ENCODE measurements at regions not wholly inside any gene's neighbourhood (a gene's known extent, or its start where the extent isn't known, plus 50 kb on each side); places are given as distances from the start of the nearest gene placed in this dataset.

DNA sequence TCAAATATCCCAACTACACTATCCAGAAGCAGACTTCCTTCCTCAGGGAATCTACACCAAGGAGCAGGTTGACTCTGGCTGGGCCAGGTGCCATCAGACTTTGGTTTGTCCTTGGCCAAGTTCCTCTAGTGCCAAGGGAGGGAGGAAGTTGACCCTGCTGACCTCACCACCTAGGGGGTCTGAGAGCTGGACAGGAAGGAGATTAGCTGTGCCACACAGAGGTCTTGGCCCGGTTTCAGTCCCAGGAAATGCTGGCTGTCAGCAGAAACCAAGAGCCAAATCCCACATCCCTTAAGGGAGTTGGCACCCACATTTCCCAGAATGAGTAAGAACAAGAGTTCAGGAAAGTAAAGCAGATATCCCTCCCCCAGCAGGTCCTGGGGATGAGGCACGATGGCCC, 178.2 kb downstream of the SALL1 start:
- H3K4me3 ChIP-seq (ENCODE audit: low read depth, low read length): no peak overlapping the region
- TF ChIP-seq, protein P1, sequence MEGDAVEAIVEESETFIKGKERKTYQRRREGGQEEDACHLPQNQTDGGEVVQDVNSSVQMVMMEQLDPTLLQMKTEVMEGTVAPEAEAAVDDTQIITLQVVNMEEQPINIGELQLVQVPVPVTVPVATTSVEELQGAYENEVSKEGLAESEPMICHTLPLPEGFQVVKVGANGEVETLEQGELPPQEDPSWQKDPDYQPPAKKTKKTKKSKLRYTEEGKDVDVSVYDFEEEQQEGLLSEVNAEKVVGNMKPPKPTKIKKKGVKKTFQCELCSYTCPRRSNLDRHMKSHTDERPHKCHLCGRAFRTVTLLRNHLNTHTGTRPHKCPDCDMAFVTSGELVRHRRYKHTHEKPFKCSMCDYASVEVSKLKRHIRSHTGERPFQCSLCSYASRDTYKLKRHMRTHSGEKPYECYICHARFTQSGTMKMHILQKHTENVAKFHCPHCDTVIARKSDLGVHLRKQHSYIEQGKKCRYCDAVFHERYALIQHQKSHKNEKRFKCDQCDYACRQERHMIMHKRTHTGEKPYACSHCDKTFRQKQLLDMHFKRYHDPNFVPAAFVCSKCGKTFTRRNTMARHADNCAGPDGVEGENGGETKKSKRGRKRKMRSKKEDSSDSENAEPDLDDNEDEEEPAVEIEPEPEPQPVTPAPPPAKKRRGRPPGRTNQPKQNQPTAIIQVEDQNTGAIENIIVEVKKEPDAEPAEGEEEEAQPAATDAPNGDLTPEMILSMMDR (IDR thresholded peaks at IDR 0.05; ENCODE audit: insufficient read depth, low read depth, low read length): no peak
- no peaks in the 10 kb centered on the region for H3K27me3 ChIP-seq (ENCODE audit: control insufficient read depth, insufficient read depth, low read length)
- CTCF ChIA-PET: no interaction called here
- DNase-seq (ENCODE audit: low read depth): no peak
- POLR2A ChIA-PET: no interaction called here
- no peaks in the 10 kb centered on the region for H3K36me3 ChIP-seq (ENCODE audit: control insufficient read depth, insufficient read depth, low read length)

DNA sequence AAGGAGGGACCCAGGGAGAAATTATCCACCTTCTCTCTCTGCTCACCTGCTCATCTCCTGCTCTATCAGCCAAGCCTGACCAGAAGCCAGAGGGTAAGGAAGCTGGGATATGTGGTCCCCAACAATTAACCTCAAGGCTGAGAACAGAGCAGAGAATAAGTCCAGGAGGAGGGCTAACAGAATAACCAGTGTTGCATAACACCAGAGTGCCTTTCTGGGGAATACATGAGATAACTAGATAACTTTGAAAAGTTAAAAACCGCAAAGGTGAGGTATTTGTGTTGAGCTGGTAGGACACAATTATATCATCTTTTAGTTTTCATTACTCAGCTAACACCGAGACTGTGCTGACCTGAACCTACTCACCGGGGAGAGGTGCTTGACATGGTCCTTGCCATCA, 180.8 kb downstream of the SALL1 start:
- ChIA-PET POLR2A (no interaction called here), CTCF (interaction anchor here (0.7 kb wide), 1 partner anchor 12 kb away, joined by 3 read pairs; no protein-coding TSS in a partner anchor)
- Histone ChIP-seq H3K27me3 (ENCODE audit: control insufficient read depth, insufficient read depth, low read length) (no peaks in the 10 kb centered on the region), H3K4me3 (ENCODE audit: low read depth, low read length) (no peak overlapping the region), H3K36me3 (ENCODE audit: control insufficient read depth, insufficient read depth, low read length) (no peaks in the 10 kb centered on the region)
- TF ChIP-seq, protein P1 (IDR thresholded peaks at IDR 0.05; ENCODE audit: insufficient read depth, low read depth, low read length): no peak
- no peak for DNase-seq (ENCODE audit: low read depth)

DNA sequence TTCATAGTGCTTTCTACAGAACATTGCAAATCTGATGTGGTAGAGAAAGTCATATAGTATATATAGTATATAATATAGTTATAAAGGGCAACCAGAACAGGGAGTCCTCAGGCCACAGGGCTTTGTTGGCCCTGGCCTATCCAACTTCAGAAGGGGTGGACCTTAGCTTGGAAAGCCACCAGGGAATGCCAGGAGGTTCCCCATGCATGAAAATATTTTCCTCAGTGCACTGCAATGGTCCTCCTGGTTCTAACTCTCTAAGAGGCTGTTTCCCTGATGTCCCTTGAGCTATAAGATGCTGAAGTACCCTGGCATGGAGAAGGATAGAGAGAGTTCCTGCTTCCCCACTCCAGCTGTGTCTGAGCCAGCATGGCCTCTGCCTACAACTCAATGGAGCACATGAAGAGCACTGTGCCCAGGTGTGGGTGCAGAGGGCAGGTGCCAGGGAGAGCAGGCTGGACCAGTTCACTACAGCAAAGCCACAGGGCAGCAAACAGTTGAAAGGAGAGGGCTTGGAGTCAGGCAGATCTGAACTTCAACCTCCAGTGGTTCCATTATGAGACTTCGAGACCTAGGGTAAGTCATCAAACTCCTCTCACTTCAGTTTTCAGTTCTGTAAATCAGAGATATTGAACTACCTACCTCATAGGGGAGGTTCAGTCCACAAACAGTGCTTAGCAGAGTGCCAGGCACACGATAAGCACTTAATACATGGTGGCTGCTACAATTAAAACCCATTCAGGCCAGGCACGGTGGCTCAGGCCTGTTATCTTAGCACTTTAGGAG, 183.1 kb downstream of the SALL1 start:
- H3K36me3 ChIP-seq (ENCODE audit: control insufficient read depth, insufficient read depth, low read length): no peaks in the 10 kb centered on the region
- no peak overlapping the region for H3K4me3 ChIP-seq (ENCODE audit: low read depth, low read length)
- ChIA-PET POLR2A (no interaction called here), CTCF (no interaction called here)
- H3K27me3 ChIP-seq (ENCODE audit: control insufficient read depth, insufficient read depth, low read length): no peaks in the 10 kb centered on the region
- DNase-seq (ENCODE audit: low read depth): no peak
- TF ChIP-seq, protein P1 (IDR thresholded peaks at IDR 0.05; ENCODE audit: insufficient read depth, low read depth, low read length): no peak

DNA sequence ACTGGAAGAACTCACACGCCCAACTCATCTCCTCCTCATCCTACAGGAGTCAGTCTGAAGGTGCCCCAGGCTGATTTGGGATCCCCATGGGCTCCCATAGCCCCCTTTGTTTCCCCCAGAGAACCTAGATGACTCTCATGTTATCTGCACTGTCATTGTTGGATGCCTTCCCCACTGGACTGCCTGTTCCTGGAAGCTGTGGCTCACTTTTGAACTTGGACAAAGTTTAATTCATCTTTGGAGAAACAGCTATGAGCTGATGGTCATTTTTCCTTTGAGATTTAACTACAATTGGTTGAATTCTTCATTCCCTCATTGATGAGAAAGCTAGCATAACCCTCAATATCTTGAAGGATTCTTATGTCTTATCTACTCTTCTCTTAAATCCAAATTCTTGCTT, 186.6 kb downstream of the SALL1 start:
- ChIA-PET POLR2A (no interaction called here), CTCF (interaction anchor here (0.6 kb wide), 1 partner anchor 19 kb away, joined by 3 read pairs; no protein-coding TSS in a partner anchor)
- H3K36me3 ChIP-seq (ENCODE audit: control insufficient read depth, insufficient read depth, low read length): no peaks in the 10 kb centered on the region
- no peak overlapping the region for H3K4me3 ChIP-seq (ENCODE audit: low read depth, low read length)
- no peak for DNase-seq (ENCODE audit: low read depth)
- H3K27me3 ChIP-seq (ENCODE audit: control insufficient read depth, insufficient read depth, low read length): no peaks in the 10 kb centered on the region
- TF ChIP-seq, protein P1 (IDR thresholded peaks at IDR 0.05; ENCODE audit: insufficient read depth, low read depth, low read length): no peak

DNA sequence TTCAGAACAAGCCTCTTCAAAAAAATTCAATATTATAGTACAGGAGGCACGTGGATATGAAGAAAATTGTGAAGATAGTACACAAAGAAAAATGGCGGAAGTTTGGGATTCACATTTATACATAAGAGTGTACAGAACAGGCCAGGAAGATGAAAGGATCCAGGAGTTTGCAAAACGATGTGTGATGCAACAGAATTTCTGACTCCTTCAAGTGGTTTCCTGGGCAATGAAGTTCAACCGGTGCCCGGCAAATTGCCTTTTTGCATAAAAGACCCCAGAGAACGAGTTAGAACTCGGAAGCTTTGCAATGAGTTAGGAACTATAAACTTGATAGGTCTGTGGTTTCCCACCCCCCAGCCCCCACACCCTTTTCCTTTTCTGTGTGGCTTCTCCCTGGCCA, 189.1 kb downstream of the SALL1 start:
- Histone ChIP-seq H3K27me3 (ENCODE audit: control insufficient read depth, insufficient read depth, low read length) (no peaks in the 10 kb centered on the region), H3K4me3 (ENCODE audit: low read depth, low read length) (no peak overlapping the region), H3K36me3 (ENCODE audit: control insufficient read depth, insufficient read depth, low read length) (no peaks in the 10 kb centered on the region)
- TF ChIP-seq, protein P1 (IDR thresholded peaks at IDR 0.05; ENCODE audit: insufficient read depth, low read depth, low read length): no peak
- no peak for DNase-seq (ENCODE audit: low read depth)
- CTCF ChIA-PET: no interaction called here
- POLR2A ChIA-PET: no interaction called here
